CD4-positive, alpha-beta T cell treated with Interleukin-2 at 100 ng/mL for 4 hours (primary cell): ENCODE measurements at regions not wholly inside any gene's neighbourhood (a gene's known extent, or its start where the extent isn't known, plus 50 kb on each side); places are given as distances from the start of the nearest gene placed in this dataset.

Experiments
- DNase-seq: peaks from one replicate; pipeline ENCODE4 v3.0.0-alpha.2; 2020; ENCODE audit warnings: low spot score

- no peak for DNase-seq
Measured at GRCh38 chr3:44021651-44022594, 219.8 kb upstream of the TOPAZ1 start.

- no peak for DNase-seq
Measured at GRCh38 chr3:44023961-44024593, 217.6 kb upstream of the TOPAZ1 start.

- no peak for DNase-seq
Measured at GRCh38 chr3:44026220-44026865, 215.3 kb upstream of the TOPAZ1 start.

- DNase-seq: no peak
Measured at GRCh38 chr3:44029100-44029499, 212.6 kb upstream of the TOPAZ1 start.

- DNase-seq: no peak
Measured at GRCh38 chr3:44030285-44030684, 211.4 kb upstream of the TOPAZ1 start.

- DNase-seq: no peak
Measured at GRCh38 chr3:44030687-44031305, 210.9 kb upstream of the TOPAZ1 start.

GRCh38 chr3:44031387-44032380, 210.0 kb upstream of the TOPAZ1 start:
- no peak for DNase-seq

- no peak for DNase-seq
Measured at GRCh38 chr3:44032487-44032886, 209.2 kb upstream of the TOPAZ1 start.

- no peak for DNase-seq
Measured at GRCh38 chr3:44033123-44033522, 208.6 kb upstream of the TOPAZ1 start.

GRCh38 chr3:44036850-44037249, 204.8 kb upstream of the TOPAZ1 start:
- no peak for DNase-seq

GRCh38 chr3:44039006-44039405, 202.7 kb upstream of the TOPAZ1 start:
- no peak for DNase-seq

GRCh38 chr3:44041726-44042125, 200.0 kb upstream of the TOPAZ1 start:
- DNase-seq: no peak

- no peak for DNase-seq
Measured at GRCh38 chr3:44042772-44043171, 198.9 kb upstream of the TOPAZ1 start.

GRCh38 chr3:44045476-44046275, 196.0 kb upstream of the TOPAZ1 start:
- peak; percentile 2 for DNase-seq

- DNase-seq: no peak
Measured at GRCh38 chr3:44047796-44048195, 193.9 kb upstream of the TOPAZ1 start.

GRCh38 chr3:44048196-44048924, 193.3 kb upstream of the TOPAZ1 start:
- no peak for DNase-seq

GRCh38 chr3:44048949-44049348, 192.7 kb upstream of the TOPAZ1 start:
- DNase-seq: no peak

GRCh38 chr3:44050101-44050500, 191.6 kb upstream of the TOPAZ1 start:
- no peak for DNase-seq

GRCh38 chr3:44050867-44051266, 190.8 kb upstream of the TOPAZ1 start:
- no peak for DNase-seq

GRCh38 chr3:44055951-44056350, 185.7 kb upstream of the TOPAZ1 start:
- no peak for DNase-seq
